ENCODE measurements at regions not wholly inside any gene's neighbourhood (a gene's known extent, or its start where the extent isn't known, plus 50 kb on each side); places are given as distances from the start of the nearest gene placed in this dataset.

GRCh38 chr6:6842291-6842690 lies 253.8 kb downstream of the LY86 start:
- TF ChIP-seq CTCF (IDR thresholded peaks at IDR 0.05; ENCODE audit: borderline replicate concordance, control extremely low read depth, extremely low read depth, insufficient read depth, missing control alignments): no peak
- no peak for DNase-seq (ENCODE audit: low spot score)
- in situ Hi-C loops (cut with MboI; ENCODE audit: low sequenced_read_pairs, unreplicated experiment): no loop called here

GRCh38 chr6:6843057-6843627 lies 254.6 kb downstream of the LY86 start:
- in situ Hi-C loops (cut with MboI; ENCODE audit: low sequenced_read_pairs, unreplicated experiment): no loop called here
- DNase-seq (ENCODE audit: low spot score): no peak
- TF ChIP-seq CTCF (IDR thresholded peaks at IDR 0.05; ENCODE audit: borderline replicate concordance, control extremely low read depth, extremely low read depth, insufficient read depth, missing control alignments): no peak

- no peak for DNase-seq (ENCODE audit: low spot score)
- no peak for TF ChIP-seq CTCF (IDR thresholded peaks at IDR 0.05; ENCODE audit: borderline replicate concordance, control extremely low read depth, extremely low read depth, insufficient read depth, missing control alignments)
- in situ Hi-C loops (cut with MboI; ENCODE audit: low sequenced_read_pairs, unreplicated experiment): no loop called here
These were observed 255.3 kb downstream of the LY86 start for GRCh38 chr6:6843777-6844176.

DNA sequence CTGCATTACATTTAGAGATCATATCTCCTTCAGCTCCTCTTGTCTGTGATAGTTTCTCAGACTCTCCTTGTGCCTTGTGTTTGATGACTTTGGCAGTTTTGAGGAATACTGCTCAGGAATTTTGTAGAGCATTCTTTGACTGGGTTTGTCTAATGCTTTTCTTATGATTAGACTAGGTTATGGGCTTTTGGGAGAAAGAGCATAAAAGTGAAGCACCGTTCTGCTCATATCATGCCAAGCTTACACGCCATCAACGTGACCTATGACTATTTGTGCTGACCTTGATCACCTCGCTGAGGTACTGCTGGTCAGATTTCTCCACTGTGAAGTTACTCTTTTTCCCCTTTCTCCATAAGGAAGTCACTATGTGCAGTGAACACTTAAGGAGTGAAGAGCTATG lies 256.0 kb downstream of the LY86 start:
- in situ Hi-C loops (cut with MboI; ENCODE audit: low sequenced_read_pairs, unreplicated experiment): no loop called here
- no peak for TF ChIP-seq CTCF (IDR thresholded peaks at IDR 0.05; ENCODE audit: borderline replicate concordance, control extremely low read depth, extremely low read depth, insufficient read depth, missing control alignments)
- no peak for DNase-seq (ENCODE audit: low spot score)

GRCh38 chr6:6845603-6846002 lies 257.1 kb downstream of the LY86 start:
- no peak for TF ChIP-seq CTCF (IDR thresholded peaks at IDR 0.05; ENCODE audit: borderline replicate concordance, control extremely low read depth, extremely low read depth, insufficient read depth, missing control alignments)
- DNase-seq (ENCODE audit: low spot score): no peak
- in situ Hi-C loops (cut with MboI; ENCODE audit: low sequenced_read_pairs, unreplicated experiment): no loop called here

DNA sequence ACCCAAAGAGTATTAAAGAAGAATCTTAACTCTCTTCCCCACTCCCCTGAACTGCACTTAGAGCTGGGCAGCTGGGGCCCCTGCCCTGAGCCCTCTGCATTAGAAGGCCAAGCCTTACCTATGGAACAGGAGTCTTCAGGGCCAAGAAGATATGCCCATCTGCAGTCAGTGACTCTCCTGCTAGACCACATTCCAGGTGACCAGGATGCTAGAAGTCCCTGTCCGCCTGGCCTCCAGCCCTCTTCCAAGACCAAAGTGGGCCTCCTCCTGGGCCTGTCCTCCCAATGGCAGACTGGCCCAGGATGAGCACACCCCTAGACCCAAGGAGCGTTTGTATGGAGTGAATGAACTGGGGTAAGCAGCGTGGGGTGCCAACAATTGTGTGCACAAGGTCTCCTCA lies 259.1 kb downstream of the LY86 start:
- in situ Hi-C loops (cut with MboI; ENCODE audit: low sequenced_read_pairs, unreplicated experiment): no loop called here
- no peak for DNase-seq (ENCODE audit: low spot score)
- TF ChIP-seq CTCF (IDR thresholded peaks at IDR 0.05; ENCODE audit: borderline replicate concordance, control extremely low read depth, extremely low read depth, insufficient read depth, missing control alignments): no peak

Data from GM13976 (cell line).